ENCODE measurements at regions not wholly inside any gene's neighbourhood (a gene's known extent, or its start where the extent isn't known, plus 50 kb on each side); places are given as distances from the start of the nearest gene placed in this dataset.
A peak's percentile ranks its signal among the peaks of the same experiment; 100 is the strongest.
"Not testable (repeated sequence)": the region's sequence is repeated elsewhere in the genome, so short reads cannot be mapped to it uniquely, and the experiment has no call there.

DNA sequence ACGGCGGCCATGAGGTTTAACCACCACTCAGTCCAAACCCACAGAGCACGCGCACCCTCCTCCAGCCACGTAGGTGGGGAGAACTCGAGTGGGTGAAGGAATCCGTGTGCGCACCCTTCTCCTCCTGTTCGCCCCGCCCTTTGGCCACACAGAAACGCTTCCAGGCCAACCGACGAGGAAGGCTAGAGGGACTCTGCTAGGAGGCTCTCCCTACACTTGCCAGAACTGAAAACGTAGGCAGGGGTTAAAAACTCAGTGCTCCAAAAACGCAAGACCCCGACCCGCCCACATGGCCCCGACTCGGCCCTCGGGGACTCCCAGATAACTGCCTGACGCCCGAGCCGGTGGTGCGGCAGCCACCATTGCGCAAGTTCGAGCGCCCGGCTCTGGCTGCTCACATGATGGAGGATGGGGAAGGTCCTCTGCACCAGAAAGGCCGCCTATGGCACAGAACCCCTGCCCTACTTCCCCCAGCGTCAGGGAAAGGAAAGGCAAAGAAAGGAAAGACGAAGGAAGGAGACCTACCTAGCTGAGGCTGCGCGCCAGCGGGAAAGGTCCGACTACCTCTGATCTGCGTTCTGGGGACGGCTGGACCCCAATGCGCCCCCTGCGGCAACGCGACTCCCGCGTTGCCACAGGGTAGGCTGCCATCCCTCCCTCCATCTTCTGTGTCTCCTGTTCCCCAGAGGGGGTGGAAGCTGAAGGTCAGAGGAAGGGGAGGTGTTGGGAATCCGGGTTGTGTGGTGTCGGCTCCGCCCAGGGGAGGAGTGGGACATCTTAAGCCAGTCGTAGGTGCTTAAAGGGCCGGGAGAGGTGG, 201.9 kb upstream of the AGTR2 start:
- DNase-seq (ENCODE audit: low spot score) = peak; percentile 68

DNA sequence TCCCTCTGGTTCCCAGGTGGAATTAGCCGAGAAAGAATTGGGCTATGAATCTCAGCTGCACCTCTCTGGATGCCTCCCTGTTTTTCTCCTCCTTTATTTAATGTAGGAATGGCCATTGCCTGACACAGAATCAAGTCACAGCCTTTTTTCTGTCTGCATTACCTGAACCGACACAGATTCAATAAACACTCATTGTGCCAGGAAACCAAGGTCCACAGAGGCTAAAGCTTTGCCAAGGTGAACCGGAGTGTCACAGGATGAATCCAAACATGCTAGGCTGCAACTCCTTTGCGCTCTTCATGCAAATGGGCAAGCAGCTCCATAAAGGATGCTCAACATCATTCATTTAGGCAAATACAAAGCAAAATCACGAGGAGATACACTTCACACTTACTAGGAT, 199.8 kb upstream of the AGTR2 start:
- DNase-seq (ENCODE audit: low spot score) = no peak

DNA sequence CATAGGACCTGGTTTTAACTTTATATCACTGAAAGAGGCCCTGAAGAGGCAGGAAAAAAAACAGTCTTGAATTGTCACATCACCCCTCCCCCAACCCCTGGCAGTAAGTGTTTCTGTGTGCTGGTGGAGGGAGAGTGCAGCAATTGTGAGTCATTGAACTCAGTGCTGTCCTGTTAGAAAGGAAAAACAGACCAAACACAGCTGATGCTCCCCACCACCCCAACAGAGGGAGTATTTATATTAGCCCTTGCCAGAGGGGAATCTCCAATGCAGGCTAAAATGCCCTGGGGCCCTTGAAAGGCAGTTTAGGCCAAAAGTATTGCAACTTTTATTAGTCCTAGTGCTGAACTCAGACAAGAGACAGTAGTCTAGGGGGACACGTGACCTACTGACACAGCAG, 197.8 kb upstream of the AGTR2 start:
- no peak for DNase-seq (ENCODE audit: low spot score)

DNA sequence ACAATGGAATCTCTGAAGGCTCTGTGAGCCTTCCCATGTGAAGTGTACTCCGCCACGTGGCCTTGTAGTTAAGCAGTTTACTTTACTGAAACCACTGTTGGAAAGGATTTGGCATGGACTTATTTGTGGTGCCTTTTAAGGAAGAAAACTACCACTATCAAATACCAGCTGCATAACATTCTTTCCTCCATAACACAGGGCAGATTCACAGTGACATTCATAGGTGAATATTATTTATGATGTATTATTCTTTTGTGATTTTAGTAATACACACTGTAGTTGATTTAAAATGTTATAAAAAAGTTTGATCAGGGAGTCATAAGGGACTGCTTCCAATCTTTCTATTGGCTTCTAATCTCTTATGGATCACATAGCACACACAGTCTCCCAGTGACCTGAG, 192.5 kb upstream of the AGTR2 start:
- no peak for DNase-seq (ENCODE audit: low spot score)

DNA sequence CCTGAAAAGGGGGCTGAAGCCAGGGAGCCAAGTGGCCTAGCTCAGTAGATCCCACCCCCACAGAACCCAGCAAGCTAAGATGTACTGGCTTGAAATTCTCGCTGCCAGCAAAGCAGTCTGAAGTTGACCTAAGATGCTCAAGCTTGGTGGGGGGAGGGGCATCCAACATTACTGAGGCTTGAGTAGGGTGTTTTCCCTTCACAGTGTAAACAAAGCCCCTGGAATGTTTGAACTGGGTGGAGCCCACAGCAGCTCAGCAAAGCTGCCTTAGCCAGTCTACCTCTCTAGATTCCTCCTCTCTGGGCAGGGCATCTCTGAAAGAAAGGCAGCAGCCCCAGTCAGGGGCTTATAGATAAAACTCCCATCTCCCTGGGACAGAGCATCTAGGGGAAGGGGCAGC, 187.4 kb upstream of the AGTR2 start:
- DNase-seq (ENCODE audit: low spot score) = not testable (repeated sequence)

DNA sequence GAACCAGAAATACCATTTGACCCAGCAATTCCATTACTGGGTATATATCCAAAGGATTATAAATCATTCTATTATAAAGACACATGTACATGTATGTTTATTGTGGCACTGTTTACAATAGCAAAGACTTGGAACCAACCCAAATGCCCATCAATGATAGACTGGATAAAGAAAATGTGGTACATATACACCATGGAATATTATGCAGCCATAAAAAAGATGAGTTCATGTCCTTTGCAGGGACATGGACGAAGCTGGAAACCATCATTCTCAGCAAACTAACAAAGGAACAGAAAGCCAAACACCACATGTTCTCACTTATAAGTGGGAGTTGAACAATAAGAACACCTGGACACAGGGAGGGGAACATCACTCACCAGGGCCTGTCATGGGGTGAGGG, 183.1 kb upstream of the AGTR2 start:
- not testable (repeated sequence) for DNase-seq (ENCODE audit: low spot score)

DNA sequence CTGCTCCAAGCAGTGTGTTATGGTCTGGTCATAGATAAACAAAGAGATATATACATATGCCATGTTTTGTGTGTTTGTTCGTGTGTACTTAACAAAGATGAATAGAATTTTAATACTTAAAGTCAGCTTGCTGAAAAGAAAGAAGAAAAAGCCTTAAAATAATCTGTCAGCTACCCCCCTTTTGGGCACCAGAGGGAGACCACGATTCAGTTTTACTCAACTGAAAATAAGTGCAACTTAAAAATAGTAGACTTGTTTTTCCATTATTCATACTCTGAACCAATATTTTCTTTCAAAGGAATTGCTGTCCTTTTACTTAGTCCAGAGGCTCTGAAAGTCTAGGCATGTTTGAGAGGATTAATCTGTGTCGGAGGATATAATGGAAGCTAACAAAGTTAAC, 181.7 kb upstream of the AGTR2 start:
- DNase-seq (ENCODE audit: low spot score) = peak; percentile 46

DNA sequence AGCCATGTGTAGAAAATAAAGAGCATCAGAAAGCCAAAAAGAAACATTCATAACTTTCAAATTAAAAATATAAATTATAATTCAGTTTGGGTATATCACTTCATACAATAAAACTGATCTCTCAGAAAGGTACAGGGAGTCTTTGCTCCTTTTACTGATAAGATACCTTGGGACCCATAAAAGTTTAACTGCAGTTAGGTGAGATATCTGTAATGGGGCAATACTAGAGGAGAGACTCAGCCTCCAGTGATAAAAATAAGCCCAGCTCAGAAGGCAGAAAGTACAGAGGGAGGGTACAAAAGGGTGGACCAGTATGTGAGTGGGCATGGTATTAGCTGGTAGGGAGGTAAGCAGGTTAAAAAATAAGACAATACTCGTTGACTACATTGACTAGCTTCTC, 180.9 kb upstream of the AGTR2 start:
- DNase-seq (ENCODE audit: low spot score) = no peak

DNA sequence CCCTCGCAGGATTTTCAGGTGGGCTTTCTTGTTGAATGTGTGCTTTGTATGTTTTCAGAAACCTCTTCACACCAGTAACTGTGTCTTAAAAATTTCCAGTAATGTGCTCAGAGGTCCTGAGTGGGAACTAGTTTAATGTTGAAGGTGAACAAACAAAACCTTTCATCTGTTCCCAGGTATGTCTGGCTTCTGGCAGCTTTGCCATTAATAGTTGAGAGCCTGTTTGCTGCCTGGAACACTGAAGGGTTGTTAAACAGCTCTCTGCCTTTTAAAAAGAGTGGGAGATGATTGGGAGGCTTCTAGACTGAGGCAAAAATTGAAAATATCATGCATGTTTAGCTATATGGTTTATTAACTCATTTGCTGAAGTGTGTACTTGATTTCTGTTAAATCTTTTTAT, 161.2 kb upstream of the AGTR2 start:
- no peak for DNase-seq (ENCODE audit: low spot score)

DNA sequence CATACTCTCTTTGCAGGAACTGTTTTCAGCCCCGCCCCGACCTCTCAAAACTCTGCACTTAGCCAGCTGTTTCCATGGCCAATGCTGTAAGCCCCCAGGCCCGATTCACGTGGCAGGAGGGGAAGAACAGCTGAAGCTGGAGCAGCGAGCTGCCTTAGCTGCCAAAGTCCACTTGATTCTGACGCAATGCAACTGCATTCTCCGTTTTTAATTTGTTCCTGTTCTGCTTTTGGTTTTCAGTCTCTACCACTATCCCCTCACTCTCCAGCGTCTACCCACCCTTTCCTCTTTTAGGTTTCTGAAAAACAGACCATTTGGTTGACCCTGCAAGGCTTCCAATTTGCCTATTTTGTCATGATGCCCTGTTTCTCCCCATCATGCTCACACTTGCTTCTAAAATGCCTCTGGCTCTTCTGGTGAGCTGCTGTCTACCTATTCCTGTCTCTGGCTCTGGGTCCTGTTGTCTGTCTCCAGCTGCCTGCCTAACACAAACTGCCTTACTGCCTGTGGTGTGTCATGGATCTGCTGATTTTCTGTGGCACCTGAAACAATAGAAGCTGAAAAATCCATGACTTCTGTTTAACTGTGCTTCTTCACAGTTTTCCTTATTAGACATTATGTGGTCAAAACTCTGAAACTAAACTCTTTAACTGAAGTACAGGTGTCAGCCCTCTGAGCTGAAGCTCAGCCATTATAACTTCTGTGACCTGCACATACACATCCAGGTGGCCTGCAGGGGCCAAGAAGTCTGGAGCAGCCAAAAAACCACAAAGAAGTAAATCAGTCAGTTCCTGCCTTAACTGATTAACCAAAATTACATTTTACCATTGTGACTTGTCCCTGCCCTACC, 160.5 kb upstream of the AGTR2 start:
- peak; percentile 83 for DNase-seq (ENCODE audit: low spot score)

DNA sequence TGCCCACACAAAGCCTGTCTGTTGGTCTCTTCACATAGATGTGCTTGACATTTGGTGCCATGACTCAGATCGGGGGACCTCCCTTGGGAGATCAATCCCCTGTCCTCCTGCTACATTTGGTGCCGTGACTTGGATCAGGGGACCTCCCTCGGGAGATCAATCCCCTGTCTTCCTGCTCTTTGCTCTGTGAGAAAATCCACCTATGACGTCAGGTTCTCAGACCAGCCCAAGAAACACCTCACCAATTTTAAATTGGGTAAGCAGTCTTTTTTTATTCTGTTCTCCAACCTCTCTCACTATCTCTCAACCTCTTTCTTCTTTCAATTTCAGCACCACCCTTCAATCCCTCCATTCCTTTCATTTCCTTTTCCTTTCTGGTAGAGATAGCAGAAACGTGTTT, 159.6 kb upstream of the AGTR2 start:
- DNase-seq (ENCODE audit: low spot score) = peak; percentile 13

DNA sequence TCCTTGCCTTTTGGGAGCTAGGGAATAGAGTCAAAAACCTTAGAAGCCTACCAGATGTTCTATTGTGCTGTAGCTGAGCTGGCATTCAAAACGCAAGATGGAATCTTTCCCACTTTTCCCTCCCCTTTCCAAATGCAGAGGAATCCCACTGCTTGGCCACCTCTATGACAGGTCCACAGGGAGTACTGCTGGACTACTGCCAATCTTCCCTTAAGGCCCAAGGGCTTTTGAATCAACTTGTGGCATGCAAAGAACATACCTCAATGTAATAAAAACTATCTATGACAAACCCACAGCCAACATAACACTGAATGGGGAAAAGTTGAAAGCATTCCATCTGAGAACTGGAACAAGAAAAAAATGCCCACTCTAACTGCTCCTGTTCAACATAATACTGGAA, 139.2 kb upstream of the AGTR2 start:
- no peak for DNase-seq (ENCODE audit: low spot score)

All from NAMALWA (cell line).